Neural cell (in vitro differentiated cells): ENCODE measurements at regions not wholly inside any gene's neighbourhood (a gene's known extent, or its start where the extent isn't known, plus 50 kb on each side); places are given as distances from the start of the nearest gene placed in this dataset.

Source experiments
- H2AFZ ChIP-seq: fragments of 200-600, 300-800 bp; sonication (generic), shearing (Covaris generic); 2 replicates; pipeline ENCODE4 v1.6.0; 2014; ENCODE audit warnings: low read depth, mild to moderate bottlenecking, antibody characterized with exemption, low read length, moderate library complexity
- H3F3A ChIP-seq: fragments of 200-600 bp; shearing (Covaris generic); 2 replicates; pipeline ENCODE4 v1.6.1; 2016; ENCODE audit warnings: mild to moderate bottlenecking, moderate library complexity, mixed read lengths, antibody characterized with exemption, low read length; ENCODE audit not compliant: insufficient read depth, poor library complexity, severe bottlenecking
- H3K27ac ChIP-seq: fragments of 200-600, 300-800 bp; sonication (generic), shearing (Covaris generic); 2 replicates; pipeline ENCODE4 v1.5.1; 2014; ENCODE audit warnings: mild to moderate bottlenecking, low read length, moderate library complexity
- H3K27me3 ChIP-seq: fragments of 300-800, 200-600 bp; sonication (generic), shearing (Covaris generic); 2 replicates; pipeline ENCODE4 v1.6.0; 2014; ENCODE audit warnings: mild to moderate bottlenecking, low read depth, low read length, moderate library complexity; ENCODE audit not compliant: insufficient read depth
- H3K36me3 ChIP-seq: fragments of 300-800, 200-600 bp; sonication (generic), shearing (Covaris generic); 2 replicates; pipeline ENCODE4 v1.5.1; 2014; ENCODE audit warnings: mild to moderate bottlenecking, antibody characterized with exemption, low read length, moderate library complexity; ENCODE audit not compliant: insufficient read depth
- H3K4me2 ChIP-seq: fragments of 300-800, 200-600 bp; sonication (generic), shearing (Covaris generic); 2 replicates; pipeline ENCODE4 v1.6.0; 2014; ENCODE audit warnings: mild to moderate bottlenecking, low read length
- H3K4me3 ChIP-seq: fragments of 300-800, 200-600 bp; sonication (generic), shearing (Covaris generic); 2 replicates; pipeline ENCODE4 v1.5.1; 2014; ENCODE audit warnings: mild to moderate bottlenecking, low read length, moderate library complexity
- H3K79me2 ChIP-seq: fragments of 200-600 bp; shearing (Covaris generic); replicated peaks from 2 replicates; pipeline ENCODE4 v1.6.0; 2014; ENCODE audit warnings: mild to moderate bottlenecking, low read length, moderate library complexity; ENCODE audit not compliant: insufficient read depth
- H3K9ac ChIP-seq: fragments of 300-800, 200-600 bp; sonication (generic), shearing (Covaris generic); 2 replicates; pipeline ENCODE4 v1.6.1; 2016; ENCODE audit warnings: mild to moderate bottlenecking, low read length, mixed read lengths
- H3K9me2 ChIP-seq: fragments of 200-600 bp; shearing (Covaris generic); 2 replicates; pipeline ENCODE4 v1.6.1; 2016; ENCODE audit warnings: mild to moderate bottlenecking, low read length, mixed read lengths; ENCODE audit not compliant: insufficient read depth
- H3K9me3 ChIP-seq: fragments of 200-600, 300-800 bp; sonication (generic), shearing (Covaris generic); 2 replicates; pipeline ENCODE4 v1.6.1; 2016; ENCODE audit warnings: mild to moderate bottlenecking, mixed run types, low read length, moderate library complexity, mixed read lengths
- H4K20me1 ChIP-seq: fragments of 200-600 bp; shearing (Covaris generic); 2 replicates; pipeline ENCODE4 v1.6.1; 2016; ENCODE audit warnings: mild to moderate bottlenecking, mixed run types; ENCODE audit not compliant: insufficient read depth
- EP300 ChIP-seq: fragments of 450-650 bp; conservative IDR thresholded peaks from 2 replicates; pipeline ENCODE4 v1.6.1; 2014; ENCODE audit warnings: antibody characterized with exemption, mild to moderate bottlenecking, moderate library complexity; ENCODE audit not compliant: poor library complexity, severe bottlenecking
- EZH2 ChIP-seq: fragments of 200-600, 300-800 bp; shearing (Covaris generic), sonication (generic); IDR thresholded peaks from 2 replicates; pipeline ENCODE4 v1.6.1; 2014; ENCODE audit warnings: antibody characterized with exemption, low read length, borderline replicate concordance, mild to moderate bottlenecking; ENCODE audit not compliant: insufficient read depth, poor library complexity, severe bottlenecking
- MXI1 ChIP-seq: fragments of 450-650 bp; conservative IDR thresholded peaks from 2 replicates; pipeline ENCODE4 v1.6.1; 2014; ENCODE audit warnings: antibody characterized with exemption, mild to moderate bottlenecking; ENCODE audit not compliant: poor library complexity, severe bottlenecking
- POLR2AphosphoS5 ChIP-seq: IDR thresholded peaks from 2 replicates; pipeline ENCODE4 v1.6.1; 2012
- RAD21 ChIP-seq: fragments of 450-650 bp; conservative IDR thresholded peaks from 2 replicates; pipeline ENCODE4 v1.6.1; 2014; ENCODE audit warnings: antibody characterized with exemption, mild to moderate bottlenecking, moderate library complexity
- REST ChIP-seq: IDR thresholded peaks from 2 replicates; pipeline ENCODE4 v1.6.1; 2012; ENCODE audit warnings: borderline replicate concordance
- SMC3 ChIP-seq: fragments of 450-650 bp; conservative IDR thresholded peaks from 2 replicates; pipeline ENCODE4 v1.6.1; 2014; ENCODE audit warnings: antibody characterized with exemption, mild to moderate bottlenecking, moderate library complexity; ENCODE audit not compliant: poor library complexity
- TAF1 ChIP-seq: IDR thresholded peaks from 2 replicates; pipeline ENCODE4 v1.6.1; 2012; ENCODE audit warnings: low read depth
- TF ChIP-seq, protein P1 (sequence below): fragments of 450-650 bp; IDR thresholded peaks from 2 replicates; pipeline ENCODE4 v1.5.1; 2014; ENCODE audit warnings: antibody characterized with exemption, mild to moderate bottlenecking, moderate library complexity; ENCODE audit not compliant: poor library complexity, severe bottlenecking

GRCh38 chr2:780581-780980, 103.4 kb upstream of the TMEM18 start:
- Histone ChIP-seq H3K27ac (no peak overlapping the region), H3K9me3 (no peaks in the 10 kb centered on the region), H2AFZ (no peak overlapping the region), H3F3A (no peaks in the 10 kb centered on the region), H3K9ac (no peak overlapping the region), H3K4me2 (no peak overlapping the region), H3K79me2 (no peaks in the 10 kb centered on the region), H3K36me3 (no peaks in the 10 kb centered on the region), H3K4me3 (no peak overlapping the region), H3K27me3 (no peaks in the 10 kb centered on the region), H4K20me1 (no peaks in the 10 kb centered on the region), H3K9me2 (no peaks in the 10 kb centered on the region)
- TF ChIP-seq, protein P1, sequence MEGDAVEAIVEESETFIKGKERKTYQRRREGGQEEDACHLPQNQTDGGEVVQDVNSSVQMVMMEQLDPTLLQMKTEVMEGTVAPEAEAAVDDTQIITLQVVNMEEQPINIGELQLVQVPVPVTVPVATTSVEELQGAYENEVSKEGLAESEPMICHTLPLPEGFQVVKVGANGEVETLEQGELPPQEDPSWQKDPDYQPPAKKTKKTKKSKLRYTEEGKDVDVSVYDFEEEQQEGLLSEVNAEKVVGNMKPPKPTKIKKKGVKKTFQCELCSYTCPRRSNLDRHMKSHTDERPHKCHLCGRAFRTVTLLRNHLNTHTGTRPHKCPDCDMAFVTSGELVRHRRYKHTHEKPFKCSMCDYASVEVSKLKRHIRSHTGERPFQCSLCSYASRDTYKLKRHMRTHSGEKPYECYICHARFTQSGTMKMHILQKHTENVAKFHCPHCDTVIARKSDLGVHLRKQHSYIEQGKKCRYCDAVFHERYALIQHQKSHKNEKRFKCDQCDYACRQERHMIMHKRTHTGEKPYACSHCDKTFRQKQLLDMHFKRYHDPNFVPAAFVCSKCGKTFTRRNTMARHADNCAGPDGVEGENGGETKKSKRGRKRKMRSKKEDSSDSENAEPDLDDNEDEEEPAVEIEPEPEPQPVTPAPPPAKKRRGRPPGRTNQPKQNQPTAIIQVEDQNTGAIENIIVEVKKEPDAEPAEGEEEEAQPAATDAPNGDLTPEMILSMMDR: no peak
- TF ChIP-seq RAD21 (no peak), SMC3 (no peak), REST (no peak), EP300 (no peak), MXI1 (no peak), EZH2 (no peak), POLR2AphosphoS5 (no peak), TAF1 (no peak)

- no peak overlapping the region for H2AFZ ChIP-seq
Observed at GRCh38 chr2:780002-780401, 102.8 kb upstream of the TMEM18 start.

More at GRCh38 chr2:780002-780401, 102.8 kb upstream of the TMEM18 start:
- Histone ChIP-seq H3K9ac (no peak overlapping the region), H3K36me3 (no peaks in the 10 kb centered on the region), H4K20me1 (no peaks in the 10 kb centered on the region), H3K9me3 (no peaks in the 10 kb centered on the region), H3K9me2 (no peaks in the 10 kb centered on the region), H3K4me2 (no peak overlapping the region), H3K27me3 (no peaks in the 10 kb centered on the region), H3K79me2 (no peaks in the 10 kb centered on the region), H3K4me3 (no peak overlapping the region), H3K27ac (no peak overlapping the region), H3F3A (no peaks in the 10 kb centered on the region)
- TF ChIP-seq REST: no peak
- no peak for TF ChIP-seq RAD21
- no peak for TF ChIP-seq EP300
- TF ChIP-seq MXI1: no peak
- TF ChIP-seq, protein P1: no peak
- no peak for TF ChIP-seq TAF1
- no peak for TF ChIP-seq EZH2
- TF ChIP-seq POLR2AphosphoS5: no peak
